IPS DF 6.9 (cell line): ENCODE measurements at regions not wholly inside any gene's neighbourhood (a gene's known extent, or its start where the extent isn't known, plus 50 kb on each side); places are given as distances from the start of the nearest gene placed in this dataset.

ENCODE experiments used
- DNase-seq: peaks from one replicate; pipeline ENCODE4 v3.0.0-alpha.2; 2013; ENCODE audit warnings: low read depth, low spot score
- H3K27ac ChIP-seq: one replicate; pipeline ENCODE4 v1.5.1; 2013; ENCODE audit warnings: low read length, control low read depth
- H3K27me3 ChIP-seq: 2 replicates; pipeline ENCODE4 v1.6.1; 2013; ENCODE audit warnings: mild to moderate bottlenecking, low read length; ENCODE audit not compliant: control insufficient read depth, insufficient read depth
- H3K36me3 ChIP-seq: 2 replicates; pipeline ENCODE4 v1.6.1; 2013; ENCODE audit warnings: low read length; ENCODE audit not compliant: control insufficient read depth, insufficient read depth
- H3K4me1 ChIP-seq: 2 replicates; pipeline ENCODE4 v1.6.1; 2013; ENCODE audit warnings: low read length; ENCODE audit not compliant: control insufficient read depth, insufficient read depth
- H3K4me3 ChIP-seq: 2 replicates; pipeline ENCODE4 v1.5.1; 2013; ENCODE audit warnings: mild to moderate bottlenecking, low read length
- H3K9me3 ChIP-seq: 2 replicates; pipeline ENCODE4 v1.6.1; 2013; ENCODE audit warnings: low read length, inconsistent platforms; ENCODE audit not compliant: control insufficient read depth, insufficient read depth
- WGBS: extraction: QIAGEN DNeasy Blood & Tissue Kit; methylation state at CpG from one replicate; pipeline ENCODE4 v1.1.7; 2013; ENCODE audit warnings: mixed read lengths, missing lambda C conversion rate; ENCODE audit not compliant: insufficient read length, insufficient coverage; 5-methylcytosine and 5-hydroxymethylcytosine counted together

GRCh38 chr12:45549337-45549902 lies 180.1 kb upstream of the ARID2 start:
- Histone ChIP-seq H3K27ac (no peak overlapping the region), H3K9me3 (no peaks in the 10 kb centered on the region), H3K27me3 (no peaks in the 10 kb centered on the region), H3K4me3 (no peak overlapping the region), H3K36me3 (no peaks in the 10 kb centered on the region), H3K4me1 (no peaks in the 10 kb centered on the region)
- no CpG with 5 or more reads among the region's 4 CpGs for WGBS
- no peak for DNase-seq

- H3K27me3 ChIP-seq: no peaks in the 10 kb centered on the region
- WGBS: no CpG with 5 or more reads among the region's 3 CpGs
- no peak overlapping the region for H3K4me3 ChIP-seq
- H3K27ac ChIP-seq: no peak overlapping the region
- no peaks in the 10 kb centered on the region for H3K4me1 ChIP-seq
- H3K9me3 ChIP-seq: no peaks in the 10 kb centered on the region
- DNase-seq: no peak
- H3K36me3 ChIP-seq: no peaks in the 10 kb centered on the region
These were observed 176.3 kb upstream of the ARID2 start for GRCh38 chr12:45553204-45553603.

- Histone ChIP-seq H3K4me3 (no peak overlapping the region), H3K27ac (no peak overlapping the region), H3K9me3 (no peaks in the 10 kb centered on the region), H3K4me1 (no peaks in the 10 kb centered on the region), H3K27me3 (no peaks in the 10 kb centered on the region), H3K36me3 (no peaks in the 10 kb centered on the region)
- DNase-seq: no peak
These were observed 172.5 kb upstream of the ARID2 start for GRCh38 chr12:45557016-45557415.

- Histone ChIP-seq H3K9me3 (no peaks in the 10 kb centered on the region), H3K36me3 (no peaks in the 10 kb centered on the region), H3K4me3 (no peak overlapping the region), H3K27ac (no peak overlapping the region), H3K4me1 (no peaks in the 10 kb centered on the region), H3K27me3 (no peaks in the 10 kb centered on the region)
- DNase-seq: no peak
- 100% methylated on average over 1 of the region's 4 CpGs for WGBS
These were observed 171.2 kb upstream of the ARID2 start for GRCh38 chr12:45558353-45558752.

- DNase-seq: no peak
- no peaks in the 10 kb centered on the region for H3K27me3 ChIP-seq
- no peak overlapping the region for H3K27ac ChIP-seq
These were observed 170.0 kb upstream of the ARID2 start for GRCh38 chr12:45559537-45559936.

GRCh38 chr12:45560689-45561088 lies 168.8 kb upstream of the ARID2 start:
- Histone ChIP-seq H3K4me1 (no peaks in the 10 kb centered on the region), H3K27me3 (no peaks in the 10 kb centered on the region), H3K36me3 (no peaks in the 10 kb centered on the region), H3K4me3 (no peak overlapping the region), H3K27ac (no peak overlapping the region), H3K9me3 (no peaks in the 10 kb centered on the region)
- no peak for DNase-seq
- WGBS: no CpG with 5 or more reads among the region's 4 CpGs

More at GRCh38 chr12:45559537-45559936, 170.0 kb upstream of the ARID2 start:
- Histone ChIP-seq H3K9me3 (no peaks in the 10 kb centered on the region), H3K4me3 (no peak overlapping the region), H3K36me3 (no peaks in the 10 kb centered on the region), H3K4me1 (no peaks in the 10 kb centered on the region)
- WGBS: no CpG with 5 or more reads among the region's 3 CpGs

- WGBS: no CpG with 5 or more reads among the region's 4 CpGs
- H3K4me1 ChIP-seq: no peaks in the 10 kb centered on the region
- no peak for DNase-seq
- H3K36me3 ChIP-seq: no peaks in the 10 kb centered on the region
- no peak overlapping the region for H3K4me3 ChIP-seq
- no peaks in the 10 kb centered on the region for H3K9me3 ChIP-seq
- no peak overlapping the region for H3K27ac ChIP-seq
- H3K27me3 ChIP-seq: no peaks in the 10 kb centered on the region
These were observed 168.0 kb upstream of the ARID2 start for GRCh38 chr12:45561488-45561887.

- no peaks in the 10 kb centered on the region for H3K36me3 ChIP-seq
- H3K27ac ChIP-seq: no peak overlapping the region
- H3K9me3 ChIP-seq: no peaks in the 10 kb centered on the region
- no peak overlapping the region for H3K4me3 ChIP-seq
- no peaks in the 10 kb centered on the region for H3K27me3 ChIP-seq
- no peaks in the 10 kb centered on the region for H3K4me1 ChIP-seq
- no peak for DNase-seq
These were observed 163.9 kb upstream of the ARID2 start for GRCh38 chr12:45565590-45565989.

GRCh38 chr12:45566257-45566656 lies 163.2 kb upstream of the ARID2 start:
- H3K4me3 ChIP-seq: no peak overlapping the region
- no peaks in the 10 kb centered on the region for H3K9me3 ChIP-seq
- DNase-seq: no peak
- H3K4me1 ChIP-seq: no peaks in the 10 kb centered on the region
- no CpG with 5 or more reads among the region's 2 CpGs for WGBS
- no peaks in the 10 kb centered on the region for H3K36me3 ChIP-seq
- H3K27me3 ChIP-seq: no peaks in the 10 kb centered on the region
- H3K27ac ChIP-seq: no peak overlapping the region

GRCh38 chr12:45568808-45569207 lies 160.7 kb upstream of the ARID2 start:
- no peaks in the 10 kb centered on the region for H3K36me3 ChIP-seq
- no CpG with 5 or more reads among the region's 4 CpGs for WGBS
- DNase-seq: no peak
- no peak overlapping the region for H3K27ac ChIP-seq
- no peaks in the 10 kb centered on the region for H3K27me3 ChIP-seq
- H3K4me3 ChIP-seq: no peak overlapping the region
- H3K9me3 ChIP-seq: no peaks in the 10 kb centered on the region
- H3K4me1 ChIP-seq: no peaks in the 10 kb centered on the region

- DNase-seq: no peak
- H3K27ac ChIP-seq: no peak overlapping the region
- no CpG with 5 or more reads among the region's 1 CpG for WGBS
- H3K4me1 ChIP-seq: no peaks in the 10 kb centered on the region
- H3K27me3 ChIP-seq: no peaks in the 10 kb centered on the region
- H3K4me3 ChIP-seq: no peak overlapping the region
- H3K9me3 ChIP-seq: no peaks in the 10 kb centered on the region
- H3K36me3 ChIP-seq: no peaks in the 10 kb centered on the region
These were observed 159.0 kb upstream of the ARID2 start for GRCh38 chr12:45570501-45570900.
